ENCODE measurements at regions not wholly inside any gene's neighbourhood (a gene's known extent, or its start where the extent isn't known, plus 50 kb on each side); places are given as distances from the start of the nearest gene placed in this dataset.

DNA sequence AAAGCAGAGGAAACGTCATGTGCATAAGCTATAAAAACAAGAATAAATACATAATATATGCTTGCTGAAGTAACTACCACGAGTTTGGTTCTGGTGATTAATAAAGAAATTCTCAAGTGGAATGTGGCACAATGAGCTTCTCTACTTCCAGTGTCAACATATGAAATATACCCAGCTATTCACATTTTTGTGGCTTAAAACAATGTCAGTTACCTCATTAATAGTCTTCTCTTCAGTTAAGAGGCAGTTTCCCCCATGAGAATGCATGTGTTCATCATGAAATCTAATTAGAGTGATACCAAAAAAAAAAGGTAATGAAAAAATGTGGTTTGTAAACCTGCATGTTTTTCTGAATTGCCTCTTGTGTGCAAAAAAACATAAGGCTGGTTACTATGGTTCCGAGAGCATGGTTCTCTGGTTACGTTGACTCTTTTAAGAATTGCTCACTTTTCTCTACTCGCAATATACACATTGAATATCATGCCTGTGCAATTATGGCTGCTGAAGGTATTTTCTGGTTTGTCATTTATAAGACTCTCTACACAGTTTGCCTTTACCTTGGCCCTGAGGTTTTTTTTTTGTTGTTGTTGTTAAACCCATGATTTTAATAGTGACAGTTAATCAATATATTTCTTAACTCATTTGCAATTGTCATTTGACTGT is 108.2 kb downstream of the PCDH7 start:
- no peak for TF ChIP-seq EZH2phosphoT487 (IDR thresholded peaks at IDR 0.05; ENCODE audit: insufficient read depth, low read depth)
- no peak for TF ChIP-seq EZH2 (IDR thresholded peaks at IDR 0.05; ENCODE audit: insufficient read depth, poor library complexity, severe bottlenecking)
